Fibroblast of gingiva (primary cell): ENCODE measurements at regions not wholly inside any gene's neighbourhood (a gene's known extent, or its start where the extent isn't known, plus 50 kb on each side); places are given as distances from the start of the nearest gene placed in this dataset.
A peak's percentile ranks its signal among the peaks of the same experiment; 100 is the strongest.

Source experiments
- DNase-seq: peaks from one replicate; pipeline ENCODE4 v3.0.0-alpha.2; 2011; ENCODE audit warnings: low read depth

- DNase-seq, result peak; percentile 33
Measured at GRCh38 chr21:26739189-26739588, 106.0 kb downstream of the ADAMTS1 start.

- no peak for DNase-seq
Measured at GRCh38 chr21:26736449-26736848, 108.8 kb downstream of the ADAMTS1 start.

GRCh38 chr21:26732432-26733221, 112.6 kb downstream of the ADAMTS1 start:
- DNase-seq, result peak; percentile 44

- no peak for DNase-seq
Measured at GRCh38 chr21:26719750-26720149, 125.5 kb downstream of the ADAMTS1 start.

- peak; percentile 6 for DNase-seq
Measured at GRCh38 chr21:26717146-26717739, 128.0 kb downstream of the ADAMTS1 start.

- DNase-seq, result peak; percentile 31
Measured at GRCh38 chr21:26715878-26716506, 129.2 kb downstream of the ADAMTS1 start.

- DNase-seq, result no peak
Measured at GRCh38 chr21:26715116-26715515, 130.1 kb downstream of the ADAMTS1 start.

- DNase-seq, result no peak
Measured at GRCh38 chr21:26710155-26710554, 135.1 kb downstream of the ADAMTS1 start.

- DNase-seq, result no peak
Measured at GRCh38 chr21:26709090-26709489, 136.0 kb upstream of the CYYR1 start.

- no peak for DNase-seq
Measured at GRCh38 chr21:26708223-26708800, 135.2 kb upstream of the CYYR1 start.

GRCh38 chr21:26707246-26707645, 134.2 kb upstream of the CYYR1 start:
- no peak for DNase-seq

- no peak for DNase-seq
Measured at GRCh38 chr21:26698416-26698815, 125.3 kb upstream of the CYYR1 start.

- DNase-seq, result no peak
Measured at GRCh38 chr21:26691416-26691815, 118.3 kb upstream of the CYYR1 start.

- DNase-seq, result no peak
Measured at GRCh38 chr21:26686705-26687104, 113.6 kb upstream of the CYYR1 start.

GRCh38 chr21:26686278-26686677, 113.2 kb upstream of the CYYR1 start:
- DNase-seq, result no peak

- no peak for DNase-seq
Measured at GRCh38 chr21:26684889-26685288, 111.8 kb upstream of the CYYR1 start.

- DNase-seq, result no peak
Measured at GRCh38 chr21:26683996-26684395, 110.9 kb upstream of the CYYR1 start.

- no peak for DNase-seq
Measured at GRCh38 chr21:26679284-26679683, 106.2 kb upstream of the CYYR1 start.

- DNase-seq, result no peak
Measured at GRCh38 chr21:26674323-26674722, 101.2 kb upstream of the CYYR1 start.

GRCh38 chr21:26669215-26669764, 96.2 kb upstream of the CYYR1 start:
- DNase-seq, result no peak

GRCh38 chr21:26659757-26660156, 86.7 kb upstream of the CYYR1 start:
- DNase-seq, result no peak

GRCh38 chr21:26659182-26659581, 86.1 kb upstream of the CYYR1 start:
- no peak for DNase-seq

GRCh38 chr21:26655460-26655859, 82.4 kb upstream of the CYYR1 start:
- DNase-seq, result no peak
